Calu3 (cell line): ENCODE measurements at regions not wholly inside any gene's neighbourhood (a gene's known extent, or its start where the extent isn't known, plus 50 kb on each side); places are given as distances from the start of the nearest gene placed in this dataset.

ENCODE experiments used
- BruUV-seq: library from RNA; stranded (reverse); fragments of 400-500 nt; replicated peaks from 2 replicates; lab custom pipeline; 2021; lab: Mats Ljungman, UMichigan
- CTCF ChIA-PET: fragments of 300-600 bp; sonication (Branson Sonifier 250); formaldehyde crosslinking; loops from one replicate; lab custom pipeline; 2022; ENCODE audit warnings: antibody characterized with exemption; lab: Charles Lee
- DNase-seq: peaks from one replicate; pipeline ENCODE4 v3.0.0; 2022
- H3K27ac Mint-ChIP-seq: one replicate; pipeline ENCODE4 v1.8.0; 2022; ENCODE audit warnings: mixed read lengths; ENCODE audit not compliant: unreplicated experiment
- H3K27me3 Mint-ChIP-seq: one replicate; pipeline ENCODE4 v1.8.0; 2022; ENCODE audit warnings: mixed read lengths; ENCODE audit not compliant: unreplicated experiment
- H3K36me3 Mint-ChIP-seq: one replicate; pipeline ENCODE4 v1.8.0; 2022; ENCODE audit warnings: mild to moderate bottlenecking, moderate library complexity, mixed read lengths; ENCODE audit not compliant: insufficient read depth, unreplicated experiment
- H3K4me1 Mint-ChIP-seq: one replicate; pipeline ENCODE4 v1.8.0; 2022; ENCODE audit warnings: mild to moderate bottlenecking, low read depth, mixed read lengths; ENCODE audit not compliant: unreplicated experiment
- H3K4me3 Mint-ChIP-seq: one replicate; pipeline ENCODE4 v1.8.0; 2022; ENCODE audit warnings: mild to moderate bottlenecking, low read depth, moderate library complexity, mixed read lengths; ENCODE audit not compliant: unreplicated experiment
- H3K9me3 Mint-ChIP-seq: one replicate; pipeline ENCODE4 v1.8.0; 2022; ENCODE audit warnings: low read depth, mixed read lengths; ENCODE audit not compliant: unreplicated experiment
- intact Hi-C: fragments of 100-400 bp; cut with micrococcal nuclease; formaldehyde crosslinking; loops from one replicate; pipeline ENCODE4 v1.10.0; 2022; ENCODE audit not compliant: unreplicated experiment
- TF ChIP-seq, protein P1 (sequence below): fragments of 200-600 bp; IDR thresholded peaks from one replicate; pipeline ENCODE4 v1.8.0; 2022; ENCODE audit warnings: antibody characterized with exemption; ENCODE audit not compliant: unreplicated experiment

GRCh38 chr7:142463401-142463850 lies 205.6 kb upstream of the PRSS58 start:
- no TSS peak for BruUV-seq
- H3K36me3 Mint-ChIP-seq: no peaks in the 10 kb centered on the region
- CTCF ChIA-PET: interaction anchor here (1.2 kb wide), 1 partner anchor 21 kb away, joined by 3 read pairs; no protein-coding TSS in a partner anchor
- no peak for DNase-seq
- no peak overlapping the region for H3K27ac Mint-ChIP-seq
- intact Hi-C loops: no loop called here
- H3K27me3 Mint-ChIP-seq: peaks cover 35% of the 10 kb centered on the region
- TF ChIP-seq, protein P1, sequence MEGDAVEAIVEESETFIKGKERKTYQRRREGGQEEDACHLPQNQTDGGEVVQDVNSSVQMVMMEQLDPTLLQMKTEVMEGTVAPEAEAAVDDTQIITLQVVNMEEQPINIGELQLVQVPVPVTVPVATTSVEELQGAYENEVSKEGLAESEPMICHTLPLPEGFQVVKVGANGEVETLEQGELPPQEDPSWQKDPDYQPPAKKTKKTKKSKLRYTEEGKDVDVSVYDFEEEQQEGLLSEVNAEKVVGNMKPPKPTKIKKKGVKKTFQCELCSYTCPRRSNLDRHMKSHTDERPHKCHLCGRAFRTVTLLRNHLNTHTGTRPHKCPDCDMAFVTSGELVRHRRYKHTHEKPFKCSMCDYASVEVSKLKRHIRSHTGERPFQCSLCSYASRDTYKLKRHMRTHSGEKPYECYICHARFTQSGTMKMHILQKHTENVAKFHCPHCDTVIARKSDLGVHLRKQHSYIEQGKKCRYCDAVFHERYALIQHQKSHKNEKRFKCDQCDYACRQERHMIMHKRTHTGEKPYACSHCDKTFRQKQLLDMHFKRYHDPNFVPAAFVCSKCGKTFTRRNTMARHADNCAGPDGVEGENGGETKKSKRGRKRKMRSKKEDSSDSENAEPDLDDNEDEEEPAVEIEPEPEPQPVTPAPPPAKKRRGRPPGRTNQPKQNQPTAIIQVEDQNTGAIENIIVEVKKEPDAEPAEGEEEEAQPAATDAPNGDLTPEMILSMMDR: no peak
- H3K4me1 Mint-ChIP-seq: peaks cover 11% of the 10 kb centered on the region
- H3K4me3 Mint-ChIP-seq: no peak overlapping the region
- H3K9me3 Mint-ChIP-seq: no peaks in the 10 kb centered on the region

DNA sequence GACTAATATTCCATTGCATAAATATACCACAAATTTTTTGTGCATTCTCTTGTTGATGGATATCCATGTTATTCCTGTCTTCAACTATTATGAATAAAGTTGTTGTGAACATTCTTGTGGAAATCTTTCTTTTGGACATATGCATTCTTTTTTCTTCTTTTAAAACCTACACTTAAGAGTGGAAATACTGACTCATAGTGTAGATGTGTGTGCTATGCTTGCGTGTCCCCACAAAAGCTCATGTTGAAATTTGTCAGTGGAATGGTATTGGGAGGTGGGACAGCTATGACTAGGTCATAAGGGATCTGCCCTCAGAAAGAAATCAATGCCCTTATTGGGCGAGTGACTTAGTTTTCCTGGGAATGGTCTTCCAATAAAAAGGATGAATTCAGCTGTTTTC lies 203.6 kb upstream of the PRSS58 start:
- no peaks in the 10 kb centered on the region for H3K36me3 Mint-ChIP-seq
- no peaks in the 10 kb centered on the region for H3K9me3 Mint-ChIP-seq
- TF ChIP-seq, protein P1: no peak
- no peak overlapping the region for H3K27ac Mint-ChIP-seq
- DNase-seq: no peak
- BruUV-seq: no TSS peak
- no peak overlapping the region for H3K4me3 Mint-ChIP-seq
- H3K27me3 Mint-ChIP-seq: peaks cover 42% of the 10 kb centered on the region
- CTCF ChIA-PET: no interaction called here
- intact Hi-C loops: no loop called here
- H3K4me1 Mint-ChIP-seq: peaks cover 11% of the 10 kb centered on the region

- Mint-ChIP-seq H3K9me3 (no peaks in the 10 kb centered on the region), H3K4me3 (no peak overlapping the region)
These were observed 202.7 kb upstream of the PRSS58 start for GRCh38 chr7:142460402-142461117.

GRCh38 chr7:142459551-142459963 lies 201.7 kb upstream of the PRSS58 start:
- Mint-ChIP-seq H3K4me3 (no peak overlapping the region), H3K27me3 (peaks cover 41% of the 10 kb centered on the region), H3K4me1 (peaks cover 11% of the 10 kb centered on the region), H3K27ac (no peak overlapping the region), H3K36me3 (no peaks in the 10 kb centered on the region), H3K9me3 (no peaks in the 10 kb centered on the region)
- intact Hi-C loops: no loop called here
- CTCF ChIA-PET: interaction anchor here (0.9 to 1.4 kb wide), 4 partner anchors 19 to 56 kb away, joined by 3 to 5 read pairs (median 4); no protein-coding TSS in a partner anchor
- BruUV-seq: no TSS peak
- TF ChIP-seq, protein P1: peak; percentile 78
- DNase-seq: peak; percentile 35

More at GRCh38 chr7:142460402-142461117, 202.7 kb upstream of the PRSS58 start:
- intact Hi-C loops: no loop called here
- BruUV-seq: no TSS peak
- H3K4me1 Mint-ChIP-seq: peaks cover 11% of the 10 kb centered on the region
- H3K36me3 Mint-ChIP-seq: no peaks in the 10 kb centered on the region
- CTCF ChIA-PET: interaction anchor here (0.7 kb wide), 1 partner anchor 37 kb away, joined by 3 read pairs; no protein-coding TSS in a partner anchor
- DNase-seq: no peak
- peaks cover 41% of the 10 kb centered on the region for H3K27me3 Mint-ChIP-seq
- H3K27ac Mint-ChIP-seq: no peak overlapping the region
- TF ChIP-seq, protein P1: no peak
